Thyroid gland (tissue), 4 donors: ENCODE measurements at regions not wholly inside any gene's neighbourhood (a gene's known extent, or its start where the extent isn't known, plus 50 kb on each side); places are given as distances from the start of the nearest gene placed in this dataset.

ENCODE experiments used
- CTCF ChIP-seq, 6 experiments: fragments of 200-600 bp in 3 of 6; fragments of 450-650 bp in 3 of 6; sonication (generic) in 3 of 6; IDR thresholded peaks; one replicate each; pipeline ENCODE4 v1.5.1; 2016 to 2019; ENCODE audit warnings: antibody characterized with exemption in 6 of 6, mild to moderate bottlenecking in 2 of 6, inconsistent platforms in 1 of 6, moderate library complexity in 1 of 6
- POLR2A ChIP-seq, 2 donors: fragments of 450-650 bp; IDR thresholded peaks; one replicate each; pipeline ENCODE4 v1.6.1; 2017; ENCODE audit warnings: antibody characterized with exemption in 2 of 2, mild to moderate bottlenecking in 2 of 2, moderate library complexity in 1 of 2

DNA sequence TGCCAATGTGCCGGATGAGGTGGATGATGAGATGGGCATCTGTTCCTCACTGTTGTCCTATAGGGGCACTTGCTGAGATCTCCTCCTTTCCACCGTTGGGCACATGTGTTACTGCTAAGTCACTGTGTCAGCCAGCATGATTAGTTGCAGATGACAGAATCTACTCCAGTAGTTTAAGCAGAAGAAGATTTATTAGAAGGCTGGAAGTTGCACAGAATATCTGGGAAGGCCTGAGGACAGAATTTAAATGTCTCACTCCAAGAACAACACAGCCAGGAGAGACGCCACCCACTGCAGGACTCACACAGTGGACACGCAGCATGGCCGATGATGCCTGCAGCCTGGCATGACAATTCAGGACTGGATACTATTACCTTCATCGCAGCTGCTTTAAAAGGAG is 157.5 kb downstream of the NSG2 start:
- TF ChIP-seq POLR2A (IDR thresholded peaks at IDR 0.05): no peak
- TF ChIP-seq CTCF (IDR thresholded peaks at IDR 0.05): no peak
